ENCODE measurements at regions not wholly inside any gene's neighbourhood (a gene's known extent, or its start where the extent isn't known, plus 50 kb on each side); places are given as distances from the start of the nearest gene placed in this dataset.
"Not testable (repeated sequence)": the region's sequence is repeated elsewhere in the genome, so short reads cannot be mapped to it uniquely, and the experiment has no call there.

GRCh38 chr15:30830961-30831360 lies 72.8 kb upstream of the FAN1 start:
- no peaks in the 10 kb centered on the region for H3K27me3 ChIP-seq
- intact Hi-C loops (cut with DNase I; ENCODE audit: low total_unique reads) = no loop called here
- H3K9me3 ChIP-seq = no peaks in the 10 kb centered on the region
- no peaks in the 10 kb centered on the region for H3K36me3 ChIP-seq
- no peak overlapping the region for H3K4me3 ChIP-seq
- WGBS, 2 donors (ENCODE audit: low coverage in 1 of 2) = 87 to 92% methylated on average over 2 to 4 of the region's 4 CpGs
- no peak overlapping the region for H3K27ac ChIP-seq
- no peaks in the 10 kb centered on the region for H3K4me1 ChIP-seq
- DNase-seq = no peak
- in situ Hi-C loops (cut with MboI; ENCODE audit: low pct_ligation_motif_present in 1 of 4, low pct_unique_long_range_greater_than_20kb in 1 of 4, low sequenced_read_pairs in 3 of 4) = no loop called here
- TF ChIP-seq POLR2AphosphoS5 (IDR thresholded peaks at IDR 0.05) = no peak
- no peak for TF ChIP-seq POLR2A (IDR thresholded peaks at IDR 0.05)
- no peak for TF ChIP-seq EP300 (IDR thresholded peaks at IDR 0.05; ENCODE audit: low read depth)
- no peak for TF ChIP-seq CTCF (IDR thresholded peaks at IDR 0.05)

GRCh38 chr15:30833379-30833778 lies 70.3 kb upstream of the FAN1 start:
- H3K36me3 ChIP-seq; H3K9me3 ChIP-seq; DNase-seq; in situ Hi-C loops (cut with MboI; ENCODE audit: low pct_ligation_motif_present in 1 of 4, low pct_unique_long_range_greater_than_20kb in 1 of 4, low sequenced_read_pairs in 3 of 4); H3K27ac ChIP-seq; H3K4me3 ChIP-seq; H3K27me3 ChIP-seq; H3K4me1 ChIP-seq; intact Hi-C loops (cut with DNase I; ENCODE audit: low total_unique reads): not testable (repeated sequence)
- WGBS, 2 donors (ENCODE audit: low coverage in 1 of 2) = 74 to 76% methylated on average over 5 to 7 of the region's 7 CpGs

GRCh38 chr15:30841639-30842038 lies 62.1 kb upstream of the FAN1 start:
- DNase-seq; H3K4me3 ChIP-seq; H3K9me3 ChIP-seq; H3K36me3 ChIP-seq; intact Hi-C loops (cut with DNase I; ENCODE audit: low total_unique reads); in situ Hi-C loops (cut with MboI; ENCODE audit: low pct_ligation_motif_present in 1 of 4, low pct_unique_long_range_greater_than_20kb in 1 of 4, low sequenced_read_pairs in 3 of 4); H3K27me3 ChIP-seq; H3K27ac ChIP-seq: not testable (repeated sequence)
- WGBS, 2 donors (ENCODE audit: low coverage in 1 of 2) = 89 to 100% methylated on average over 2 of the region's 2 CpGs
- peaks cover 0 to 10% (median 0%) of the 10 kb centered on the region in 4 donors for H3K4me1 ChIP-seq

- H3K4me3 ChIP-seq; H3K27ac ChIP-seq; H3K36me3 ChIP-seq; intact Hi-C loops (cut with DNase I; ENCODE audit: low total_unique reads); in situ Hi-C loops (cut with MboI; ENCODE audit: low pct_ligation_motif_present in 1 of 4, low pct_unique_long_range_greater_than_20kb in 1 of 4, low sequenced_read_pairs in 3 of 4); H3K9me3 ChIP-seq; H3K27me3 ChIP-seq; DNase-seq: not testable (repeated sequence)
- 33 to 36% methylated on average over 2 to 4 of the region's 5 CpGs for WGBS, 2 donors (ENCODE audit: low coverage in 1 of 2)
- H3K4me1 ChIP-seq = peaks cover 0 to 10% (median 0%) of the 10 kb centered on the region in 4 donors
These were observed 60.8 kb upstream of the FAN1 start for GRCh38 chr15:30842798-30843472.

- H3K27me3 ChIP-seq; H3K4me3 ChIP-seq; in situ Hi-C loops (cut with MboI; ENCODE audit: low pct_ligation_motif_present in 1 of 4, low pct_unique_long_range_greater_than_20kb in 1 of 4, low sequenced_read_pairs in 3 of 4); DNase-seq; H3K36me3 ChIP-seq; intact Hi-C loops (cut with DNase I; ENCODE audit: low total_unique reads); H3K27ac ChIP-seq; H3K9me3 ChIP-seq: not testable (repeated sequence)
- peaks cover 0 to 10% (median 0%) of the 10 kb centered on the region in 4 donors for H3K4me1 ChIP-seq
- WGBS, 2 donors (ENCODE audit: low coverage in 1 of 2) = 93 to 100% methylated on average over 1 of the region's 1 CpG
These were observed 58.2 kb upstream of the FAN1 start for GRCh38 chr15:30845536-30845935.

Small RNA genes lying in the stretch of these regions (small RNA-seq; reads per million reads assigned to genes)
- gene RN7SL82P = 0 reads per million in 4 donors
